ENCODE measurements at regions not wholly inside any gene's neighbourhood (a gene's known extent, or its start where the extent isn't known, plus 50 kb on each side); places are given as distances from the start of the nearest gene placed in this dataset.
"Not testable (repeated sequence)": the region's sequence is repeated elsewhere in the genome, so short reads cannot be mapped to it uniquely, and the experiment has no call there.

GRCh38 chr2:53610260-53610659 lies 157.3 kb upstream of the CHAC2 start:
- no peak for DNase-seq (ENCODE audit: low read depth, low spot score)

GRCh38 chr2:53609551-53609950 lies 158.1 kb upstream of the CHAC2 start:
- DNase-seq (ENCODE audit: low read depth, low spot score): no peak

GRCh38 chr2:53608293-53608692 lies 159.3 kb upstream of the CHAC2 start:
- DNase-seq (ENCODE audit: low read depth, low spot score): no peak

- peak; percentile 95 for DNase-seq (ENCODE audit: low read depth, low spot score)
These were observed 166.8 kb upstream of the CHAC2 start for GRCh38 chr2:53600815-53601214.

GRCh38 chr2:53586733-53587612 lies 180.6 kb upstream of the CHAC2 start:
- DNase-seq (ENCODE audit: low read depth, low spot score): not testable (repeated sequence)

GRCh38 chr2:53584986-53585385 lies 182.6 kb upstream of the CHAC2 start:
- peak; percentile 78 for DNase-seq (ENCODE audit: low read depth, low spot score)

GRCh38 chr2:53583583-53583982 lies 184.0 kb upstream of the CHAC2 start:
- DNase-seq (ENCODE audit: low read depth, low spot score): no peak

- DNase-seq (ENCODE audit: low read depth, low spot score): no peak
These were observed 185.0 kb upstream of the CHAC2 start for GRCh38 chr2:53582556-53582955.

- DNase-seq (ENCODE audit: low read depth, low spot score): peak; percentile 45
These were observed 191.4 kb upstream of the CHAC2 start for GRCh38 chr2:53576166-53576565.

GRCh38 chr2:53575721-53576124 lies 191.9 kb upstream of the CHAC2 start:
- DNase-seq (ENCODE audit: low read depth, low spot score): peak; percentile 16

GRCh38 chr2:53572696-53573095 lies 194.9 kb upstream of the CHAC2 start:
- DNase-seq (ENCODE audit: low read depth, low spot score): no peak

GRCh38 chr2:53569957-53570727 lies 197.5 kb upstream of the CHAC2 start:
- no peak for DNase-seq (ENCODE audit: low read depth, low spot score)

GRCh38 chr2:53568469-53568868 lies 199.1 kb upstream of the CHAC2 start:
- DNase-seq (ENCODE audit: low read depth, low spot score): no peak

GRCh38 chr2:53567073-53567472 lies 200.5 kb upstream of the CHAC2 start:
- no peak for DNase-seq (ENCODE audit: low read depth, low spot score)

- no peak for DNase-seq (ENCODE audit: low read depth, low spot score)
These were observed 205.2 kb upstream of the CHAC2 start for GRCh38 chr2:53562407-53562806.

GRCh38 chr2:53561155-53561554 lies 206.4 kb upstream of the CHAC2 start:
- DNase-seq (ENCODE audit: low read depth, low spot score): no peak

GRCh38 chr2:53559302-53559966 lies 208.2 kb upstream of the CHAC2 start:
- DNase-seq (ENCODE audit: low read depth, low spot score): no peak

- DNase-seq (ENCODE audit: low read depth, low spot score): no peak
These were observed 208.7 kb upstream of the CHAC2 start for GRCh38 chr2:53558867-53559266.

- no peak for DNase-seq (ENCODE audit: low read depth, low spot score)
These were observed 218.1 kb upstream of the CHAC2 start for GRCh38 chr2:53549497-53549896.

GRCh38 chr2:53545604-53546003 lies 222.0 kb upstream of the CHAC2 start:
- DNase-seq (ENCODE audit: low read depth, low spot score): no peak

GRCh38 chr2:53544871-53545558 lies 222.6 kb upstream of the CHAC2 start:
- no peak for DNase-seq (ENCODE audit: low read depth, low spot score)

GRCh38 chr2:53543083-53543482 lies 224.5 kb upstream of the CHAC2 start:
- no peak for DNase-seq (ENCODE audit: low read depth, low spot score)
